ENCODE measurements at regions not wholly inside any gene's neighbourhood (a gene's known extent, or its start where the extent isn't known, plus 50 kb on each side); places are given as distances from the start of the nearest gene placed in this dataset.

DNA sequence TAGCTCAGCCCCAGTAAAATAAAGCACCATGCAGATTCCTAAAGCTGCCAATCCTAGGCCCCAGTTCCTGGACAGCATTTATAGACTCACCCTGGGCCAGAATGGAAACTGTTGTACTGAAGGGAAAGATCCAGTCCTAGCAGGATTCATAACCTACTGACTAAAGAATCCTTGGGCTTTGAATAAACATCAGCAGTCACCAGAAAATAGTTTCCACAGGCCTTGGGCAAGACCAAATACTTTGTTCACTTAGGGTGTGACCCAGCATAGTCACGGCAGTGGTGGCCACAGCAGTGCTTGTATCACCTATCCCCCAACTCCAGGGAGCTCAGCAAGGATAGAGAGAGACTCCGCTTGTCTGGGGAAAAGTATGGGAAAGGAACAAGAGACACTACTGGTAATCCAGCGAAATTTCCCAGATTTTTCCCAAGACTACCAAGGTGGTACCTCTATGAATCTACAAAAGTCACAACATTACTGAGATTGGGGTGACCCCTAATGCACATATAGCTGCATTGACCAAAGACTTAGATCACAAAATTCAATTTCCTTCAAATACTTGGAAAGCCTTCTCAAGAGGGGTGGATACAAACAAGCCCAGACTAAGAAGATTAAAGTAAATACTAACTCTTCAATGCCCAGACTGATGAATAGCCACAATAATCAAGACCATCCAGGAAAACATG lies 748.1 kb upstream of the LRATD1 start:
- no peak for DNase-seq (ENCODE audit: low spot score)
- TF ChIP-seq, protein P1, sequence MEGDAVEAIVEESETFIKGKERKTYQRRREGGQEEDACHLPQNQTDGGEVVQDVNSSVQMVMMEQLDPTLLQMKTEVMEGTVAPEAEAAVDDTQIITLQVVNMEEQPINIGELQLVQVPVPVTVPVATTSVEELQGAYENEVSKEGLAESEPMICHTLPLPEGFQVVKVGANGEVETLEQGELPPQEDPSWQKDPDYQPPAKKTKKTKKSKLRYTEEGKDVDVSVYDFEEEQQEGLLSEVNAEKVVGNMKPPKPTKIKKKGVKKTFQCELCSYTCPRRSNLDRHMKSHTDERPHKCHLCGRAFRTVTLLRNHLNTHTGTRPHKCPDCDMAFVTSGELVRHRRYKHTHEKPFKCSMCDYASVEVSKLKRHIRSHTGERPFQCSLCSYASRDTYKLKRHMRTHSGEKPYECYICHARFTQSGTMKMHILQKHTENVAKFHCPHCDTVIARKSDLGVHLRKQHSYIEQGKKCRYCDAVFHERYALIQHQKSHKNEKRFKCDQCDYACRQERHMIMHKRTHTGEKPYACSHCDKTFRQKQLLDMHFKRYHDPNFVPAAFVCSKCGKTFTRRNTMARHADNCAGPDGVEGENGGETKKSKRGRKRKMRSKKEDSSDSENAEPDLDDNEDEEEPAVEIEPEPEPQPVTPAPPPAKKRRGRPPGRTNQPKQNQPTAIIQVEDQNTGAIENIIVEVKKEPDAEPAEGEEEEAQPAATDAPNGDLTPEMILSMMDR (IDR thresholded peaks at IDR 0.05), result no peak
- no peak overlapping the region for H3K4me3 ChIP-seq

DNA sequence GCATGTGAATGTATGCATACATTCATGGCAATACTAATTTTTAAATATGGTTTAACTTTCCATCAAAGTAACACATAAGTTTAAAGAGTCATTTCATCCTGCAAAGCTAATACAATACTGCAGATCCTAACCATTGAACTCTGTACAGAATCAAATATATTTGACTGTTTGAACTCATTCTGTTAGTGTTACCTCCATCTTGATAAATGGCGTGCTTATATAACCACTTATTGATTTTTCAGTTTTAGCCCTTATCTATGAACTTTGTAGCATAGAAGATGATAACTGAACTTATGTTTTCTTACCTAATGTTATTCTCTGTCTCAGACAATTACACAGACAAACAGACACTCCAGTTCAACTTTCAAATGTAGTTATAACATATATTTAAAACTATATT lies 731.0 kb upstream of the LRATD1 start:
- TF ChIP-seq, protein P1 (IDR thresholded peaks at IDR 0.05), result no peak
- no peak overlapping the region for H3K4me3 ChIP-seq
- DNase-seq (ENCODE audit: low spot score), result no peak
- no peak overlapping the region for H3K27ac ChIP-seq

More for the DNA sequence above, 748.1 kb upstream of the LRATD1 start:
- no peak overlapping the region for H3K27ac ChIP-seq

DNA sequence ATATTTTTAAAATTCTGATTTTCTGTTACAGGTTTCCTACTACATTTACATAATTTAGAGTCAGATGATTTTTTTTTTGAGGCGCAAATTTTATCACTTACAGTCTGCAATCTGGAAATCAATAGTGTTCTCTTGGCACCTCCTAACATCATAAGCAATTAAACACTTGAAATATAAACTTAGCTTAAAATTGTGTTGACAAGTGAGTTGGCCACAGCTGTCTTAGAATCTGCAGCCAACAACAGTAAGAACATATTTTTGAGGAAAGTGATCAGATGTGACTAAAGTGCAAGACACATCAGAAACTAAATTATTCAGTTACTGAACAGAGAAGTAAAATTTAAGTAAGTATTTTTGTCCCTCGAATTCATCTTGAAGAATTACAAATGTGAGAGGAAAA lies 726.7 kb upstream of the LRATD1 start:
- TF ChIP-seq, protein P1 (IDR thresholded peaks at IDR 0.05), result no peak
- Histone ChIP-seq H3K27ac (no peak overlapping the region), H3K4me3 (no peak overlapping the region)
- DNase-seq (ENCODE audit: low spot score), result no peak

DNA sequence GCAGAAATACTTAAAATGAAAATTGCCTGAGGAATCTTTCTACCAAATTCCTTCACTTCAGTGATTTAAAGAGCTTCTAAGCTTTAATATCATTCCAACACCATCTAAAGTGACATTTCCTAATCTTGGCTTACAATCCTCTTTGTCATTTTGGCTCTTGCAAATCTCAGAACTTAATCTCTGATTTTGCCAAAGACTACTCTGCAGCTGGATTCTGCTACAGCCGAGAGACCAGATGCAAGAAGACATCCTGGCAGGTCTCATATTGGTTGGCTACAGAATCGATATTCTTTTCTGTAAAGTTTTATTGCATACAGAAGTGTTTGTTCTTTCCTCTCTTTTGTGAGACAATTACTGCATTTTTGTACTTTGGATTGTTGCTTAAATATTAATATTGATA lies 716.5 kb upstream of the LRATD1 start:
- H3K27ac ChIP-seq, result no peak overlapping the region
- H3K4me3 ChIP-seq, result no peak overlapping the region
- DNase-seq (ENCODE audit: low spot score), result no peak
- TF ChIP-seq, protein P1 (IDR thresholded peaks at IDR 0.05), result no peak

DNA sequence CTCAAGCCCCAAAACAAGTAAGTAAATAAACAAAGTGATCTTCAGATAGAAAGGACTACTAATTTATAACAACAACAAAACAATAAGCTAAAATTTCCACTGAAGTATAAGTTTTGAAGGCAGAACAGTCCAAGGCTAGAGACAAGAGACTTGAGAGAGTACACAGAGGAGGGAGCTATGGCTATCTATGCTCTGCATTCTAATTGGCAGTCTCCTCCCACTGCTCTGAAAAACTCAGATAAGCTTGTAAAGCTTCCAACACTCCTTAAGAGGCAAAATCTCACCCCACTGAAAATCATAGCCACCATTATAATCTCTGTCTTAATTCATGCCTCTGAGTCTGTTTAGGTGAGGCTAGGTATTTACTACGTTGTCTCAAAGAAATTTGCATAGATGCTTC lies 714.6 kb upstream of the LRATD1 start:
- TF ChIP-seq, protein P1 (IDR thresholded peaks at IDR 0.05), result no peak
- DNase-seq (ENCODE audit: low spot score), result no peak
- Histone ChIP-seq H3K4me3 (no peak overlapping the region), H3K27ac (no peak overlapping the region)

DNA sequence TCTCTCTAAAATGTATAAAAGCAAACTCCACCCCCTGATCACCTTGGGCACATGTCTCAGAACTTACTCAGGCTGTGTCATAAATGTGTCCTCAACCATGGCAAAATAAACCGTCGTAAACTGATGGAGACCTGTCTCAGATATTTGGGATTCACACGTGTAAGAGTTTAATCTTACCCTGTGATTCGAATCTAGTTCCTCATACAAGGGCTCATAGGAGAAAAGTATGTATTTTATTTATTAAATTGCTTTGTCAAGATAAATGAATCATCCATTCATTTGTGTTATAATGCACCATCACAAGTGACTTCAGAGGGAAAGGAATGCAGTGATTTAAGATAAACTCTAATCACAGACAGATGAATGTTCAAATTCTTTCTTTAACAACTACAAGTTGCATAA lies 712.5 kb upstream of the LRATD1 start:
- no peak for DNase-seq (ENCODE audit: low spot score)
- Histone ChIP-seq H3K27ac (no peak overlapping the region), H3K4me3 (no peak overlapping the region)
- TF ChIP-seq, protein P1 (IDR thresholded peaks at IDR 0.05), result no peak

DNA sequence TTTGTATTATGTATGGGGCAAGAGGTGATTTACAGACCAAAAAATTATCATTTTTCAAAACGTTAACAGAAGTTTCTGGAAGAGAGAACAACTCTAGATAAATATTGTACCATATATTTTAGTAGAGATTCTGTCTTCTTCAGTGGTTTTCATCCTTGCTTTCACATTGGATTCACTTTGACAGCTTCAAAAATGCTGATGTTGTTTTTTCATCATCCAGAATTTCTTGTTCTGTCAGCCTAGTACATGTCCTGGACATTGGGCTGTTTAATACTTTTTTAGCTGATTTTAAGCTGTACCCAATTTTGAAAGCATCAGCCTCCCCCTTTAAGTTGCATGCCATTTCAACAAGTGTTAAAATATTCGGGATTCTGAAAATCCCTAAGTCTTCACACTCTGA lies 711.3 kb upstream of the LRATD1 start:
- DNase-seq (ENCODE audit: low spot score), result no peak
- Histone ChIP-seq H3K4me3 (no peak overlapping the region), H3K27ac (no peak overlapping the region)
- TF ChIP-seq, protein P1 (IDR thresholded peaks at IDR 0.05), result no peak

Measured in coronary artery (tissue), 2 donors.